ENCODE measurements at regions not wholly inside any gene's neighbourhood (a gene's known extent, or its start where the extent isn't known, plus 50 kb on each side); places are given as distances from the start of the nearest gene placed in this dataset.

- no peak for DNase-seq (ENCODE audit: low read depth, low spot score)
Measured at GRCh38 chr20:12653642-12654041, 355.1 kb upstream of the SPTLC3 start.

- no peak for DNase-seq (ENCODE audit: low read depth, low spot score)
Measured at GRCh38 chr20:12659942-12660341, 348.8 kb upstream of the SPTLC3 start.

- no peak for DNase-seq (ENCODE audit: low read depth, low spot score)
Measured at GRCh38 chr20:12660918-12661317, 347.9 kb upstream of the SPTLC3 start.

GRCh38 chr20:12670301-12670700, 338.5 kb upstream of the SPTLC3 start:
- no peak for DNase-seq (ENCODE audit: low read depth, low spot score)

GRCh38 chr20:12673352-12673751, 335.4 kb upstream of the SPTLC3 start:
- DNase-seq (ENCODE audit: low read depth, low spot score) = no peak

GRCh38 chr20:12677925-12678324, 330.8 kb upstream of the SPTLC3 start:
- DNase-seq (ENCODE audit: low read depth, low spot score) = no peak

- no peak for DNase-seq (ENCODE audit: low read depth, low spot score)
Measured at GRCh38 chr20:12679447-12679846, 329.3 kb upstream of the SPTLC3 start.

- DNase-seq (ENCODE audit: low read depth, low spot score) = no peak
Measured at GRCh38 chr20:12682613-12683012, 326.2 kb upstream of the SPTLC3 start.

GRCh38 chr20:12687476-12687875, 321.3 kb upstream of the SPTLC3 start:
- DNase-seq (ENCODE audit: low read depth, low spot score) = no peak

GRCh38 chr20:12695937-12696336, 312.8 kb upstream of the SPTLC3 start:
- DNase-seq (ENCODE audit: low read depth, low spot score) = no peak

- no peak for DNase-seq (ENCODE audit: low read depth, low spot score)
Measured at GRCh38 chr20:12698817-12699216, 310.0 kb upstream of the SPTLC3 start.

- no peak for DNase-seq (ENCODE audit: low read depth, low spot score)
Measured at GRCh38 chr20:12699374-12700228, 309.2 kb upstream of the SPTLC3 start.

- no peak for DNase-seq (ENCODE audit: low read depth, low spot score)
Measured at GRCh38 chr20:12700701-12701100, 308.1 kb upstream of the SPTLC3 start.

GRCh38 chr20:12702312-12702711, 306.5 kb upstream of the SPTLC3 start:
- DNase-seq (ENCODE audit: low read depth, low spot score) = no peak

- DNase-seq (ENCODE audit: low read depth, low spot score) = no peak
Measured at GRCh38 chr20:12715371-12715770, 293.4 kb upstream of the SPTLC3 start.

- DNase-seq (ENCODE audit: low read depth, low spot score) = no peak
Measured at GRCh38 chr20:12715991-12716680, 292.6 kb upstream of the SPTLC3 start.

- DNase-seq (ENCODE audit: low read depth, low spot score) = no peak
Measured at GRCh38 chr20:12717061-12717460, 291.7 kb upstream of the SPTLC3 start.

- DNase-seq (ENCODE audit: low read depth, low spot score) = no peak
Measured at GRCh38 chr20:12718619-12719018, 290.2 kb upstream of the SPTLC3 start.

- no peak for DNase-seq (ENCODE audit: low read depth, low spot score)
Measured at GRCh38 chr20:12721636-12722035, 287.1 kb upstream of the SPTLC3 start.

GRCh38 chr20:12722091-12722490, 286.7 kb upstream of the SPTLC3 start:
- DNase-seq (ENCODE audit: low read depth, low spot score) = no peak

GRCh38 chr20:12723811-12724210, 285.0 kb upstream of the SPTLC3 start:
- no peak for DNase-seq (ENCODE audit: low read depth, low spot score)

GRCh38 chr20:12728782-12729181, 280.0 kb upstream of the SPTLC3 start:
- no peak for DNase-seq (ENCODE audit: low read depth, low spot score)

GRCh38 chr20:12729326-12729725, 279.4 kb upstream of the SPTLC3 start:
- no peak for DNase-seq (ENCODE audit: low read depth, low spot score)

Measured in smooth muscle cell of the brain vasculature (primary cell).